Left ventricle myocardium inferior (tissue), 1 donor: ENCODE measurements at regions not wholly inside any gene's neighbourhood (a gene's known extent, or its start where the extent isn't known, plus 50 kb on each side); places are given as distances from the start of the nearest gene placed in this dataset.
A peak's percentile ranks its signal among the peaks of the same experiment; 100 is the strongest.

Experiments
- DNase-seq: peaks from one replicate; pipeline ENCODE4 v3.0.0-alpha.2; 2020
- H3K27ac ChIP-seq: fragments of 200-600 bp; replicated peaks from 2 replicates; pipeline ENCODE4 v1.8.0; 2021
- H3K27me3 ChIP-seq: fragments of 200-600 bp; 2 replicates; pipeline ENCODE4 v1.8.0; 2021; ENCODE audit warnings: low read depth
- H3K36me3 ChIP-seq: fragments of 200-600 bp; 2 replicates; pipeline ENCODE4 v1.8.0; 2021
- H3K4me1 ChIP-seq: fragments of 200-600 bp; 2 replicates; pipeline ENCODE4 v1.8.0; 2021
- H3K4me3 ChIP-seq: fragments of 200-600 bp; 2 replicates; pipeline ENCODE4 v1.8.0; 2021; ENCODE audit warnings: mild to moderate bottlenecking, moderate library complexity
- H3K9me3 ChIP-seq: fragments of 200-600 bp; replicated peaks from 2 replicates; pipeline ENCODE4 v1.8.0; 2021
- intact Hi-C: fragments of 100-400 bp; cut with micrococcal nuclease; formaldehyde crosslinking; loops from one replicate; pipeline ENCODE4 v1.11.0; 2022
- TF ChIP-seq, protein P1 (sequence below): fragments of 200-600 bp; IDR thresholded peaks from 2 replicates; pipeline ENCODE4 v1.8.0; 2021; ENCODE audit warnings: antibody characterized with exemption, mild to moderate bottlenecking, borderline replicate concordance
- donor health status: DM: no; HTN: yes; CAD: no; lungs with severe emphysema.

DNA sequence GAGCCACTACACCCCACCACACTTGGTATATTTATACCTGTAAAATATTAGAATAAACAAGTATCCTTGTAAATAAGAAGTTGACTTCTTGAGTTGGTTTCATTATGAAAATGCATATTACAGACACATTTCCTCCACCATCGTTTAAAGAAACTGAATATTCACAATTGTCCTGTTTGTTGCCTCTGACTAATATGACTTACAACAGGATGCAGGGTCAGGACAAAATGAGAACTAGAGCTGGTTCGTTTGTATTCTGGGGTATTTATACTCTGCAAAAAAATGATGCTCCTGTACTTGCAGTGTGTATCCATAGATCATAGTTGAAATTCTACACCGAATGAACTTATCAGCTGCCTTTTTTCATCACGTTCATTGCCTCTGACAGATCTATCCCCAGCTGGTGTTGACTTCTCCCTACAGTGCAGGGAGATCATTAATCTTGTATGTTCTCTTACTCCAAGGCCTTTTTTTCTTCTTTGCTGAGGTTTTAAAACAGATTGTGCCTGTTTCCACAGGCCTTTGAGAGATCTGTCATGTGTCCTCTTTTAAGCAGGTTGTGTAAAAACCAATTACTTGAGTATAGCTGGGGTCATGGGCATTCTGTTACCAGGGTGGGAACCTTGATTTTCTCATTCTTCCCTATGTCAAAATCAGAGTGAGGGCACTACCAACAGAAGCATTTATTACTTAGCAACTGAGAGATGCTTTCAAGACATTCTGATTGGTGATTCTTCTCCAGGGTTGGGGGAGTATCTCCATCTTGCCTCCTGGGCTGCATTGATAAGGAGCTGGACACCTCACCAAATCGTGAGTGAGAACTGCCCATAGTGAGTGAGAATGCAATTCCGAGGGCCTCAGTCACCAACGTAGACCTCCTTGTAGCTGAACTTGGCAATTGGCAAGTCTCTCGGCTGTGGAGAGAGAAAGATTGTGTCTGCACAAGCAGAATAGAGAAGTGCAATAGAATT is 78.8 kb upstream of the CD83 start:
- Histone ChIP-seq H3K9me3 (no peaks in the 10 kb centered on the region), H3K4me3 (no peak overlapping the region)
- intact Hi-C loops: no loop called here

DNA sequence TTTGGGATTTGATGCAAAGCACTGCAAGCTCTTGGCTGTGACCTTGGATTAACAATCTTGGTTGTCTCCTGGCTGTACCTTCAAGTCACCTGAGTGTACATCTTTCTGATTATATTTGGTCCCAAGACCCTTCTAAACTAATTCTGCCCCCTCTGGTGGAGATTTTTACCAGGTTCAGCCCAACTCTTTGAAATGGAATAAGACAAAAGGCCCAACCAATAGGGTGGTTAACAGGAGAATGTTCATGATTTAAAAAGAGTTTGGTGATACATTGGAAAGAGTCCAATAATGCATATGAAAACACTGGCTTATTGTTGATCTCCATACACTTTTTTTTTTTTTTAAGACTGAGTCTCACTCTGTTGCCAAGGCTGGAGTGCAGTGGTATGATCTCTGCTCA is 77.5 kb upstream of the CD83 start:
- intact Hi-C loops: no loop called here
- TF ChIP-seq, protein P1, sequence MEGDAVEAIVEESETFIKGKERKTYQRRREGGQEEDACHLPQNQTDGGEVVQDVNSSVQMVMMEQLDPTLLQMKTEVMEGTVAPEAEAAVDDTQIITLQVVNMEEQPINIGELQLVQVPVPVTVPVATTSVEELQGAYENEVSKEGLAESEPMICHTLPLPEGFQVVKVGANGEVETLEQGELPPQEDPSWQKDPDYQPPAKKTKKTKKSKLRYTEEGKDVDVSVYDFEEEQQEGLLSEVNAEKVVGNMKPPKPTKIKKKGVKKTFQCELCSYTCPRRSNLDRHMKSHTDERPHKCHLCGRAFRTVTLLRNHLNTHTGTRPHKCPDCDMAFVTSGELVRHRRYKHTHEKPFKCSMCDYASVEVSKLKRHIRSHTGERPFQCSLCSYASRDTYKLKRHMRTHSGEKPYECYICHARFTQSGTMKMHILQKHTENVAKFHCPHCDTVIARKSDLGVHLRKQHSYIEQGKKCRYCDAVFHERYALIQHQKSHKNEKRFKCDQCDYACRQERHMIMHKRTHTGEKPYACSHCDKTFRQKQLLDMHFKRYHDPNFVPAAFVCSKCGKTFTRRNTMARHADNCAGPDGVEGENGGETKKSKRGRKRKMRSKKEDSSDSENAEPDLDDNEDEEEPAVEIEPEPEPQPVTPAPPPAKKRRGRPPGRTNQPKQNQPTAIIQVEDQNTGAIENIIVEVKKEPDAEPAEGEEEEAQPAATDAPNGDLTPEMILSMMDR: no peak
- Histone ChIP-seq H3K27me3 (peaks cover 23% of the 10 kb centered on the region), H3K36me3 (no peaks in the 10 kb centered on the region), H3K4me1 (no peaks in the 10 kb centered on the region), H3K27ac (no peak overlapping the region), H3K4me3 (no peak overlapping the region), H3K9me3 (no peaks in the 10 kb centered on the region)
- no peak for DNase-seq

More for the DNA sequence above, 78.8 kb upstream of the CD83 start:
- H3K36me3 ChIP-seq: no peaks in the 10 kb centered on the region
- TF ChIP-seq, protein P1: no peak
- no peak overlapping the region for H3K27ac ChIP-seq
- H3K27me3 ChIP-seq: peaks cover 16% of the 10 kb centered on the region
- H3K4me1 ChIP-seq: no peaks in the 10 kb centered on the region
- DNase-seq: no peak

DNA sequence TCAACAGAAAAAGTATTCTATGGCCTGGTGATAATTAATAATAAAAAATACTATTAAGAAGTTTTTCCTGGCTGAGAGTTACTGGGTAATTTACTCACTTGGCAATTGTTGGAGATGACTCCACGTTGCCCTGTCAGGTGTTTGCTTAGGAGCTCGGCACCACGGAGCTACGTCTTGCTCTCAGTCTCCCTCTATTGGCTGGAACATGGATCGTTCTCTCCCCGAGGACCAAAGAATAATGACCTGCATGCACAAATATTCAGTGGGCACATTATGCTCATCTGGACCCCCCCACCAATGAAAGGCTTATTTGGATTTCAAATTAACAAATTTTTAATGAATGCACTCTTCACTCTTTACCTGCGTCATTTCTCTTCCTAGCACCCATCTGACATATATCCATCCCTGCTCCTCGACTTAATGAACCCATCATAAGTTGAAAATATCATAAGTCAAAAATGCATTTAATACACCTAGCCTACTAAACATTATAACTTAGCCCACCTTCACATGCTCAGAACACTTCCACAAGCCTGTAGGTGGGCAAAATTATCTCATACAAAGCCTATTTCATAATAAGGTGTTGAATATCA is 71.0 kb upstream of the CD83 start:
- Histone ChIP-seq H3K27ac (no peak overlapping the region), H3K4me3 (no peak overlapping the region), H3K36me3 (no peaks in the 10 kb centered on the region), H3K9me3 (no peaks in the 10 kb centered on the region), H3K27me3 (peaks cover 85% of the 10 kb centered on the region), H3K4me1 (no peaks in the 10 kb centered on the region)
- no peak for DNase-seq
- intact Hi-C loops: no loop called here
- TF ChIP-seq, protein P1: peak; percentile 71

DNA sequence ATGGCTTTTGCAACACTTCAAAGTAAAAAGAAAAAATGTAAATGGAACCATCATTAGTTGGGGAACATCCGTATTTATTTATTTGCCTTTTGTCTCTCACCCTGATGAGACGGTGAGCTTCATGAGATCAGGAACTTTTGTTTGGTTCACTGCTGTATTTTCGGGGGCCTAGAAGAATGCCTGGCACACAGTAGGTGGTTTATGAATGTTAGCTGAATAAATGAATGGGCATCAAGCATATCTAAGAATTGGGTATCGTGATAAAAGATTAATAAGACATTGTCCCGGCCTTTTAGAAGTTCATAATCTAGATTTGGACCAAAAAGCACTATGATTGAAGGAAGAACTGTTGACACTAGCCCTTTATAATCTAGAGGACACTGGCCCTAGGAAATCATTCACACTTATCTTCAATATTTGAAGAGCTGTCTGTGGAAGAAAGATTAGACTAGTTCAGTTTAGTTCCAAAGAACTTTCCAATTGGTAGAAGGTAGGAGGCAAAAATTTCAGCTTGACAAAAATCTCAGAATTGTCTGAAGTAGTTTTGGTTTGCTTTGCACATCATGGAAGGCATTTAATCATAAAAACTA is 70.3 kb upstream of the CD83 start:
- Histone ChIP-seq H3K27ac (no peak overlapping the region), H3K36me3 (no peaks in the 10 kb centered on the region), H3K9me3 (no peaks in the 10 kb centered on the region), H3K4me1 (no peaks in the 10 kb centered on the region), H3K27me3 (peaks cover 89% of the 10 kb centered on the region), H3K4me3 (no peak overlapping the region)
- TF ChIP-seq, protein P1: no peak
- intact Hi-C loops: no loop called here
- no peak for DNase-seq

DNA sequence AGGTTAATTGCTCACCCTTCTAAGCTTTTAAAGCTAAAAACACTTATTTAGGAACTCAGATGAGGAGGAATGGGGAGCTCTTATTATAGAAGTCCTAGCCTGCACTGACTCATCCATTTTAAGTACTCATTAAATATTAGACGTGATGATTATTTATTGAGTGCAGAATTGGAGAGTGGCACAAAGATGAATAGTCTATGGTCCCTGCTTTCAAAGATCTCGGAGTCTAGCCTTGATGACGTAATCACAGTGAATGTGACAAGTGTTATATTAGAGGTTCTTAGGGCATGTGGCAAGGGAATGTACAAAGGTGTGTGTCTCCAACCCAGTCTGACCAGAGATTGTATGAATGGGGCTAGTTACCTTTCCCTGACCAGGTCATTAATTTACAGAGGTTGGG is 68.7 kb upstream of the CD83 start:
- intact Hi-C loops: no loop called here
- H3K27me3 ChIP-seq: peaks cover 81% of the 10 kb centered on the region
- DNase-seq: no peak

More for the DNA sequence above, 68.7 kb upstream of the CD83 start:
- no peaks in the 10 kb centered on the region for H3K36me3 ChIP-seq
- H3K27ac ChIP-seq: no peak overlapping the region
- no peaks in the 10 kb centered on the region for H3K9me3 ChIP-seq
- TF ChIP-seq, protein P1: no peak
- H3K4me3 ChIP-seq: no peak overlapping the region
- H3K4me1 ChIP-seq: no peaks in the 10 kb centered on the region
